Sigmoid colon (tissue), 6 donors: ENCODE measurements at regions not wholly inside any gene's neighbourhood (a gene's known extent, or its start where the extent isn't known, plus 50 kb on each side); places are given as distances from the start of the nearest gene placed in this dataset.

Experiments
- DNase-seq: peaks from one replicate; pipeline ENCODE4 v3.0.0-alpha.2; 2019
- H3K27ac ChIP-seq, 4 donors: fragments of 200-600 bp; sonication (generic); one replicate each; pipeline ENCODE4 v1.5.1; 2016 to 2019; ENCODE audit warnings: mild to moderate bottlenecking in 1 of 4
- H3K27me3 ChIP-seq, 3 donors: fragments of 200-600 bp; sonication (generic); one replicate each; pipeline ENCODE4 v1.5.1; 2019; ENCODE audit warnings: mild to moderate bottlenecking in 1 of 3
- H3K36me3 ChIP-seq, 4 donors: fragments of 200-600 bp; sonication (generic); one replicate each; pipeline ENCODE4 v1.5.1; 2016 to 2019
- H3K4me1 ChIP-seq, 4 donors: fragments of 200-600 bp; sonication (generic); one replicate each; pipeline ENCODE4 v1.5.1; 2017 to 2019
- H3K4me3 ChIP-seq, 4 donors: fragments of 200-600 bp; sonication (generic); one replicate each; pipeline ENCODE4 v1.5.1; 2017 to 2019; ENCODE audit warnings: mild to moderate bottlenecking in 2 of 4, moderate library complexity in 1 of 4
- H3K9me3 ChIP-seq, 4 donors: fragments of 200-600 bp in 3 of 4; sonication (generic) in 3 of 4; one replicate each; pipeline versions ENCODE4 v1.5.1 to v1.6.1; 2013 to 2019
- CTCF ChIP-seq, 4 experiments: fragments of 450-650 bp in 3 of 4; fragments of 200-600 bp in 1 of 4; IDR thresholded peaks; one replicate each; pipeline ENCODE4 v1.5.1; 2016 to 2019; ENCODE audit warnings: antibody characterized with exemption in 4 of 4, mild to moderate bottlenecking in 3 of 4, moderate library complexity in 2 of 4
- EP300 ChIP-seq, 4 donors: sonication (generic); formaldehyde crosslinking; IDR thresholded peaks; one replicate each; pipeline ENCODE4 v1.6.1; 2017; ENCODE audit warnings: antibody characterized with exemption in 4 of 4
- POLR2A ChIP-seq, 2 donors: fragments of 450-650 bp; IDR thresholded peaks; one replicate each; pipeline ENCODE4 v1.6.1; 2016; ENCODE audit warnings: antibody characterized with exemption in 2 of 2, mild to moderate bottlenecking in 2 of 2, moderate library complexity in 2 of 2
- POLR2AphosphoS5 ChIP-seq, 4 donors: sonication (generic); formaldehyde crosslinking; IDR thresholded peaks; one replicate each; pipeline ENCODE4 v1.6.1; 2017; ENCODE audit warnings: antibody characterized with exemption in 4 of 4
- WGBS, 2 donors: extraction: QIAGEN DNeasy Blood & Tissue Kit; methylation state at CpG; one replicate each; pipeline ENCODE4 v1.1.7; 2013; 5-methylcytosine and 5-hydroxymethylcytosine counted together
- intact Hi-C: fragments of 100-400 bp; cut with DNase I; formaldehyde crosslinking; loops from one replicate; pipeline ENCODE4 v1.15.1; 2023
- donor health status: healthy with polysubstance abuse.
- donor health status: healthy.

GRCh38 chr6:66481216-66481615, 774.2 kb upstream of the EYS start:
- TF ChIP-seq POLR2A (IDR thresholded peaks at IDR 0.05) = no peak
- TF ChIP-seq POLR2AphosphoS5 (IDR thresholded peaks at IDR 0.05) = no peak
- TF ChIP-seq EP300 (IDR thresholded peaks at IDR 0.05) = no peak
- no peak for TF ChIP-seq CTCF (IDR thresholded peaks at IDR 0.05)
- Histone ChIP-seq H3K27me3 (no peaks in the 10 kb centered on the region), H3K27ac (no peak overlapping the region), H3K4me1 (no peaks in the 10 kb centered on the region), H3K4me3 (no peak overlapping the region), H3K36me3 (no peaks in the 10 kb centered on the region), H3K9me3 (no peaks in the 10 kb centered on the region)
- DNase-seq = no peak
- 85 to 90% methylated on average over 8 of the region's 8 CpGs for WGBS, 2 donors
- intact Hi-C loops = no loop called here

- Histone ChIP-seq H3K27ac (no peak overlapping the region), H3K36me3 (no peaks in the 10 kb centered on the region), H3K4me3 (no peak overlapping the region), H3K9me3 (no peaks in the 10 kb centered on the region), H3K27me3 (no peaks in the 10 kb centered on the region), H3K4me1 (no peaks in the 10 kb centered on the region)
- 89 to 90% methylated on average over 6 of the region's 6 CpGs for WGBS, 2 donors
- no peak for DNase-seq
- no peak for TF ChIP-seq POLR2A (IDR thresholded peaks at IDR 0.05)
- no peak for TF ChIP-seq POLR2AphosphoS5 (IDR thresholded peaks at IDR 0.05)
- no peak for TF ChIP-seq EP300 (IDR thresholded peaks at IDR 0.05)
- TF ChIP-seq CTCF (IDR thresholded peaks at IDR 0.05) = no peak
- intact Hi-C loops = no loop called here
Observed at GRCh38 chr6:66478705-66479104, 771.7 kb upstream of the EYS start.

- Histone ChIP-seq H3K9me3 (no peaks in the 10 kb centered on the region), H3K27me3 (no peaks in the 10 kb centered on the region), H3K4me3 (no peak overlapping the region), H3K27ac (no peak overlapping the region), H3K4me1 (no peaks in the 10 kb centered on the region), H3K36me3 (no peaks in the 10 kb centered on the region)
- WGBS, 2 donors = 79 to 84% methylated on average over 5 of the region's 5 CpGs
- intact Hi-C loops = no loop called here
- no peak for DNase-seq
- TF ChIP-seq POLR2AphosphoS5 (IDR thresholded peaks at IDR 0.05) (no peak), CTCF (IDR thresholded peaks at IDR 0.05) (no peak), POLR2A (IDR thresholded peaks at IDR 0.05) (no peak), EP300 (IDR thresholded peaks at IDR 0.05) (no peak)
Observed at GRCh38 chr6:66435321-66435720, 728.3 kb upstream of the EYS start.

- TF ChIP-seq EP300 (IDR thresholded peaks at IDR 0.05) (no peak), POLR2AphosphoS5 (IDR thresholded peaks at IDR 0.05) (no peak), POLR2A (IDR thresholded peaks at IDR 0.05) (no peak), CTCF (IDR thresholded peaks at IDR 0.05) (no peak)
- H3K27me3 ChIP-seq = no peaks in the 10 kb centered on the region
- H3K9me3 ChIP-seq = no peaks in the 10 kb centered on the region
- WGBS, 2 donors = 63 to 72% methylated on average over 2 of the region's 2 CpGs
- intact Hi-C loops = no loop called here
- H3K36me3 ChIP-seq = no peaks in the 10 kb centered on the region
- H3K4me3 ChIP-seq = no peak overlapping the region
- no peak for DNase-seq
- no peak overlapping the region for H3K27ac ChIP-seq
- H3K4me1 ChIP-seq = no peaks in the 10 kb centered on the region
Observed at GRCh38 chr6:66429210-66429609, 722.2 kb upstream of the EYS start.

GRCh38 chr6:66423047-66423446, 716.0 kb upstream of the EYS start:
- Histone ChIP-seq H3K9me3 (no peaks in the 10 kb centered on the region), H3K4me3 (no peak overlapping the region), H3K27ac (no peak overlapping the region), H3K4me1 (no peaks in the 10 kb centered on the region), H3K36me3 (no peaks in the 10 kb centered on the region), H3K27me3 (no peaks in the 10 kb centered on the region)
- intact Hi-C loops = no loop called here
- TF ChIP-seq EP300 (IDR thresholded peaks at IDR 0.05) (no peak), POLR2AphosphoS5 (IDR thresholded peaks at IDR 0.05) (no peak), CTCF (IDR thresholded peaks at IDR 0.05) (no peak), POLR2A (IDR thresholded peaks at IDR 0.05) (no peak)
- no peak for DNase-seq
